ENCODE measurements at regions not wholly inside any gene's neighbourhood (a gene's known extent, or its start where the extent isn't known, plus 50 kb on each side); places are given as distances from the start of the nearest gene placed in this dataset.
"Not testable (repeated sequence)": the region's sequence is repeated elsewhere in the genome, so short reads cannot be mapped to it uniquely, and the experiment has no call there.

DNA sequence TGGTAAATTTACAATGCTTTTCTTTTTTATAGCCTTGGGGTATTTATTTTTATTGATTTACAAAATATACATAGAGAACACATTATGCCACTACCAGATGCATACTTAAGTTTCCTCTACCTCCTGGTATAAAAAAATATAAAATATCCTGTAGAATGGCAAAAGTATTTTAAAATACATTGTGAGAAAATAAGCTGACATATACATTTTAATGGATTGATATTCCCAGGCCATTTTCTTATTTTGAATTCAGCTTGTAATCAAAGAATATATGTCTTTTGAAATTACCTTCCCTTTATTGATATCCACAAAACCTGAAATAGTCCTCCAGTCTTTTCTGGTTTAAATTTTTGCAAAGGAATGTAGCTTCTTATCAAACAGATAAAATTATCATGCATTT, 923.9 kb downstream of the CDH18 start:
- DNase-seq (ENCODE audit: low read depth), result no peak

DNA sequence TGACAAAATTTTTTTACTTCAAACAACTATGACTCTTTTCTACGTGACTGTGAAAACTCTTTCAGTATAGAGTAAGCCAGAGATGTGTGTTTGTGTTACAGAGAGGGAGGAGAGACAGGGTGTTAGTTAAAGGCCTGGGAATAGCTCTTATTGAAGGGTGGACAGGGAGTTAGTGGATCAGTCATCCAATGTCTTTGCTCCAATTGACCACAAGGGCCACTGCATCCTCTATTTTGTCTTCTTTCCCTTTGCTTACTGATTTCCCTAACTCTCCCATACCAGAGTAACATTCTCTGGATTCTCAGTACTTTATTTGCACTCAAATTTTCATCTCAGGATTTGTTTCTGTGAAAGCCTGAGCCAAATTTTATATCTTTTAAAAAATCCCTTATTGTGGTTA, 920.3 kb downstream of the CDH18 start:
- no peak for DNase-seq (ENCODE audit: low read depth)

DNA sequence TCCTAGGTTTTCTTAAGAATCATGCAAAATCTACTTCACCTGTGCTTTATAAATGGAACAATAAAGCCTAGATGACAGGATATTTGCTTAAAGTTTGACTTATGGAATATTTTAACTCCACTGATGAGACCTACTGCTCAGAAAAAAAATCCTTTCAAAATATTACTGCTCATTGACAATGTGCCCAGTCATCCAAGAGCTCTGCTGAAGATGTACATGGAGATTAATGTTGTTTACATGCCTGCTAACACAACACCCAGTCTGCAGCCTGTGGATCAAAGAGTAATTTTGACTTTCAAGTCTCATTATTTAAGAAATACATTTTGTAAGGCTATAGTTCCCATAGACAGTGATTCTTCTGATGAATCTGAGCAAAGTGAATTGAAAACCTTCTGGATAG, 889.6 kb downstream of the CDH18 start:
- no peak for DNase-seq (ENCODE audit: low read depth)

DNA sequence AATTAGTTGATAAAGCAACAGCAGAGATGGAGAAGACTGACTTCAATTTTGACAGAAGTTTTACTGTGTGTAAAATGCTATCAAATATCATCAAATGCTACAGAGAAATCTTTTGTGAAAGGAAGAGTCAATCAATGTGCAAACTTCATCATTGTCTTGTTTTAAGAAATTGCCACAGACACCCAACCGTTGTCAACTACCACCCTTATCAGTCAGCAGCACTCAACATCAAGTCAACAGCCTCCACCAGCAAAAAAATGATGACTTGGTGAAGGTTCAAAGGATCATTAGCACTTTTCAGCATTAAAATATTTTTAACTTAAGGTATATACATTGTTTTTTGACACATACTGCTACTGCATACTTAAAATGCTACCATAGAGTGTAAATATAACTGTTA, 888.8 kb downstream of the CDH18 start:
- no peak for DNase-seq (ENCODE audit: low read depth)

DNA sequence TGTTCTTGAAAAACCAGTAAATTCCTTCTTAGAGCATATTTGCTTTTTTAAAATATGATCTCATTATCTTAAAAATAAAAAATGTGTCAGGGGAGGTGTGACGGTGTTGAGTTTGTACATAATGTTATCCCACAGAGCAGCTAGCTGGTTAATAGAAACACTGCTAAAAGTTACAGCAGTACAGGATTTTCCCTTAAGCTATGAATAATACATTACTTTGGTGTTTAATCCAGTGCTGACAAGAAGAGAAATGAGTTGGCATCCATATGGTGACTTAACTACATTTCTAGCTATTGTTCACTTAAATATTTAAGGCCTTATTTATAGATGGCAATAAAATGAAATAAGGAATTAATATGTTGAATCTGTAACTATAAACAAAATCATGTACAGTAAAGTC, 883.1 kb downstream of the CDH18 start:
- DNase-seq (ENCODE audit: low read depth), result no peak

DNA sequence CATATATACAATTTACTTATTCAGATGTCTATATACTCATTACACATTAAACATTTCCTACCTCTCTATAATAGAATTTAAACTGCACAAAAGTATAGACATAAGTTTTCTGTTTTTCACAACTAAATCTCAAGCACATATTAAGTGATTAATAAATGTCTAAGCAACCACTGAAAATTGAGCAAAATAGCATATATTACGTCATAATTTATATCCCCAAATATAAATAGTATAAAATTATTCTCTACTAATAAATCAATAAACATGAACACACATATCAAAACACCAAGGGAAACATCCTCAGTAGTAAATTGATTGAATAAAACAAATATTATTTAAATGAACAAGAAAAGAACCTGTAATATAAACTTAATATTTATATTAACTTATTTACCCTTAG, 865.1 kb downstream of the CDH18 start:
- DNase-seq (ENCODE audit: low read depth), result no peak

DNA sequence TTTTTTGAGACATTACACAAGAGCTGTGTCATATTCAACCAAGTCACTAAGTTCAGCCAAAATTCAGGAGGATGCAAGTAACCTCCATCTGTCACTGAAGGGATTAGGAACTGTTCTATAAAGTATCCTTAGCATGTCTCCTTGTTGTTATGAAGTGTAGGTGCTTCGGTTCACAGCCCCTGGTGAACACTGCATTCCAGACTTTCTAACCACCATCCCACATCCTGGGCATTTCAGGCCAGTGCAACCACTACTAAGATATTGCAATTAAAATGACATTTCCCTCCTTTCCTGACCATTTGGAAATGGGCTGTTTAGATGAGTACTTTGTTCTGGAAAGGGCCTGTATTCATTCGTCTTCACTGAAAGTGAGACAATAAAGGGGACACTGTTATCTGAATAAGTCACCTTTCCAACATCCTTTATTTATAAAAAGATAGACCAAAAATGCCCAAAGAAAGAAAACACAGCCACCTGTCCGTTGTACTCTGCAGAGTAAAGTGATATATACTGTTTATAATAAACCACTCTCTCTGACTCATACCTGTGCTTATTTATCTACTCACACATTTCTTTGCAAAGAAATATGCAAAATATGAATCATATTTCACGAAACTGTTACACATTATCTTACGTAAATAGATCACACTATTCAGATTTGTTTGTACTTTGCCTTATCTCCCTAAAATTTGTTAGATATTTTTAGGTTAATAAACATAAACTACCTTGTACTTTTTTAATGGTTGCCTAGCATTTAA, 861.9 kb downstream of the CDH18 start:
- DNase-seq (ENCODE audit: low read depth), result no peak

DNA sequence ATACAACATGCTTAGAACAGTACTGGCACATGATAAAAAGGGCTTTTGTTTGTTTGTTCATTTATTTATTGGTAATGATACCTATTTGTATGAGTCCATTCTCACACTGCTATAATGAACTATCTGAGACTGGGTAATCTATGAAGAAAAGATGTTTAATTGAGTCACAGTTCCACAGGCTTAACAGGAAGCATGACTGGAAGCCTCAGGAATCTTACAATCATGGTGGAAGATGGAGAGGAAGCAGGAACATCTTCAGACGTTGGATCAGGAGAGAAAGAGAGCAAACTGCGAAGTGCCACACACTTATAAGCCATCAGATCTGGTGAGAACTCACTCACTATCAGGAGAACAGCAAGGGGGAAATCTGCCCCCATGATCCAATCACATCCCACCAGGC, 847.7 kb downstream of the CDH18 start:
- no peak for DNase-seq (ENCODE audit: low read depth)

DNA sequence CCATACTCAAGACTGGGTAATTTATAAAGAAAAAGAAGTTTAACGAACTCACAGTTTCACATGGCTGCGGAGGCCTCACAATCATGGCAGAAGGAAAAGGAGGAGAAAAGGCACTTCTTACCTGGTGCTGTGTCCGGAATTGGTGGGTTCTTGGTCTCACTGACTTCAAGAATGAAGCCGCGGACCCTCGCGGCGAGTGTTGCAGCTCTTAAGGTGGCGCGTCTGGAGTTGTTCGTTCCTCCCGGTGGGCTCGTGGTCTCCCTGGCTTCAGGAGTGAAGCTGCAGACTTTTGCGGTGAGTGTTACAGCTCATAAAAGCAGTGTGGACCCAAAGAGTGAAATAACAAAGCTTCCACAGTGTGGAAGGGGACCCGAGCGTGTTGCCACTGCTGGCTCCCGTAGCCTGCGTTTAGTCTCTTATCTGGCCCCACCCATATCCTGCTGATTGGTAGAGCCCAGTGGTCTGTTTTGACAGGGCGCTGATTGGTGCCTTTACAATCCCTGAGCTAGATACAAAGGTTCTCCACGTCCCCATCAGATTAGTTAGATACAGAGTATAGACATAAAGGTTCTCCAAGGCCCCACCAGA, 846.0 kb downstream of the CDH18 start:
- DNase-seq (ENCODE audit: low read depth), result not testable (repeated sequence)

DNA sequence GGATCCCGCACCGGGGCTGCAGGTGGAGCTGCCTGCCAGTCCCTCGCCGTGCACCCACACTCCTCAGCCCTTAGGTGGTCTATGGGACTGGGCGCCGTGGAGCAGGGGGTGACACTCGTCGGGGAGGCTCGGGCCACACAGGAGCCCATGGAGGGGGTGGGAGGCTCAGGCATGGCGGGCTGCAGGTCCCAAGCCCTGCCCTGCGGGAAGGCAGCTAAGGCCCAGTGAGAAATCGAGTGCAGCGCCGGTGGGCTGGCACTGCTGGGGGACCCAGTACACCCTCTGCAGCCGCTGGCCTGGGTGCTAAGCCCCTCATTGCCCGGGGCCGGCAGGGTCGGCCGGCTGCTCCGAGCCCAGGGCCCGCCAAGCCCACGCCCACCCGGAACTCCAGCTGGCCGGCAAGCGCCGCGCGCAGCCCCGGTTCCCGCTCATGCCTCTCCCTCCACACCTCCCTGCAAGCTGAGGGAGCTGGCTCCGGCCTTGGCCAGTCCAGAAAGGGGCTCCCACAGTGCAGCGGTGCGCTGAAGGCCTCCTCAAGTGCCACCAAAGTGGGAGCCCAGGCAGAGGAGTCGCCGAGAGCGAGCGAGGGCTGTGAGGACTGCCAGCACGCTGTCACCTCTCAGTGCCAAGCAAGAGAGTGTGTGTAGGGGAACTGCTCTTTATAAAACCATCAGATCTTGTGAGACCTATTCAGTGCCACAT, 845.1 kb downstream of the CDH18 start:
- not testable (repeated sequence) for DNase-seq (ENCODE audit: low read depth)

DNA sequence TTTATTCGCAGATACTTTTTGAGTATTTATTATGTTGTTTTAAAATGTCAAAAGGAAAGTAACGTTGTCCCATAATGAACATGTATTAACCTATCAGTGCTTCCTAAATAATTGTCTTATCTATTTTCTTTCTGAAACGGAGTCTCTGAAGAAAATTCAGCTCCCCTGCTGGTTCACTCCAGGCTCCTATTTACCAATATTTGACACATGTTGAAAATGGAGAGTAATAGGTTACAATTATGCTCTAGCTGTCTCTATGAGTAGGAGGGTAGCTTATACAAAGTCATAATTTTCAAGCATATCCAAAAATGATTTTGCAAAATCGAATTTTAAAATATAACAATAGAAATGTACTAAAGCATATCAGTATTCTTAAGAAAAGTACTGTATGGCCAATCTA, 844.1 kb downstream of the CDH18 start:
- DNase-seq (ENCODE audit: low read depth), result no peak

DNA sequence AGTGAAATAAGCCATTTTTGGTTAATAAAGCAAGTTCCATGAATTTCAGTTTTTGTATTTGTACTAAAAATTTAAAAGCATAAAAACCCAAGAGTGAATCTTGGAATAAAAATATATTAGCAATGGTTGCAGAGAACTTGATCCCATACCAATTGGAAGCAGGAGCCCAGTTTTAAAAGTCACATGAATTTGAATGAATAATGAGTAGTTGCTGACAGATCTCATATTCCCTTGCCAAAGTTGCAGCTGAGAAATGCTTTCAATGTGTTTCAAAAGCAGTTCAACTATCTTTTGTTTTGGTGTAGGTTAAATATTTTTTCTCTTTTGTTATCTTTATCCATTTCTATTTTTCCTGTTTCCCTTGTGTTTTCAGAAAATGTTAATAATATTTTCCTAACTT, 818.6 kb downstream of the CDH18 start:
- no peak for DNase-seq (ENCODE audit: low read depth)

DNA sequence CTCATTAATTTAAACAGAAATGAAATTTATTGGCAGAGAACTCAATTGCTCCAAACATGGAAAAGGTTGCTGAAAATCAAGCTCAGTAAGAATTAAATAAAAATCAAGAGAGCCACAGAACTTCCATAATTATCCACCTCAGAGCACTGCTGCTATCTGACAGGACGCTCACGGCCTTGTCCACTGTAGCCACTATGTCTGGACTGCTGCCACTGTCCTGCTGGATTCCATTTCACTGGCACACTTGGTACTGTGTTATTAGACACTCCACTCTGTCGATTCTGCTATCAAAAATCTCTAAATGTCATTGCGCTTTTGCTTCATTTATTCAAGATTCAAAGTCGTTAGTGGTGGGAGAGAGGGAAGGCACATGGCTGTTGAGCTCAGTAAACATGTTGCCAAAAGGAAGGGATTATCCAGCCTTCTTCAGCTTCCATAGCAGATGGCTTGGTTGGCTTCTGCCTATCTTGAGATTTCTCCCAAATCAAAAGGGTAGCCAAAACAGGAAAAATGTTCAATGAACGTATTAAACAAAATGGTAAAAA, 815.0 kb downstream of the CDH18 start:
- DNase-seq (ENCODE audit: low read depth), result no peak

DNA sequence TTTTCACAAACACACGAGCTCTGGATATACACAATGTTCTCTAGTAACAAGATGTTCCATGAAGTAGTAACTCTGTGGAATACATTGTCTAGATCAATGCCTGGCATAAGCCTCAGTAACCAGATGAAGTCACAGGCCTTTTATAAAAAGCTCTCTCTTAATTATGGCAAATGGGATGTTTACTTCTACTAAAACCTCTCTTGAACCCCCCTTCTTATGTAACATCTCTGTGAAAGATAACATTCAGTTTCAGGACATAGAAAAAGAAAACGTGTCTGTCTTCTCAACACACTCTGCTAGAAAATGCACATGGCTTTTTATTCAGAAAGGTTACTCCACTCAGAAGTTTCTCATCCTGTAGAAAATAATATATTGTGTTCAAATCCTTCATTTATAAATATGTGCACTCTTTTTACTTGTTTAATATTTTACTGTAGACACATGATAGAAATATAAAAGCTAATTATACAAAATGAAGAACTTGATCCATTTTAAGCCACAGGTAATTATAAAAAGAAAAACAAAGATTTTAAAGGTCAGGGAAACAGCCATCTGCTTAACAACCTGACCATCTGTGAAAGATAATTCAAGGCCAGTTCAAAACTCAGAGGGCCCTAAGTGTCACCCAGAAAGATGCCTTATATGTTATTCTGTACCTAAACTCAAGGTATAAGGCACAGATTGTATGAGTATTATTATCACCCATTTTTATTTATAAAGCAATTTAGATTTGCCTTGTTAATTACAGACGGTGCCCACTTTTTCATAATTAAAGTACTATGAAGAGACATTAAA, 812.0 kb downstream of the CDH18 start:
- DNase-seq (ENCODE audit: low read depth), result no peak

DNA sequence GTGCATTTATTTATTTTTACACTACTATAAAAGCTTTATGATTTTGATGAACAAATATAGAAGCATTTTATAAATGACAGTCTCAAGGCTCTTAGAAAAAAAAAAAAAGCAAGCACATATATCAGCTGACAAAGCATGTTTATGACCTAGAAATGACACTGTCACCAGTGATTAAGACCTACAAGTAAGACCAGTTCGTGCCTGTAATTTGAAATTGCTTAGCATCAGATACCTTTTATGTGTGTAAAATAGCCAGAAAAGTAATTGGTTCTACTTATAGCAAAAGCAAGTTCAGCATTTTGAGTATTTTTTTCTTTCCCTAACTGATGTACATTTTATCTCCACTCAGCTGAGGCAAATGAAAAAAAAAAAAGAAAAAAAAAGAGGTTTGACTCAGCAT, 808.4 kb downstream of the CDH18 start:
- DNase-seq (ENCODE audit: low read depth), result no peak

DNA sequence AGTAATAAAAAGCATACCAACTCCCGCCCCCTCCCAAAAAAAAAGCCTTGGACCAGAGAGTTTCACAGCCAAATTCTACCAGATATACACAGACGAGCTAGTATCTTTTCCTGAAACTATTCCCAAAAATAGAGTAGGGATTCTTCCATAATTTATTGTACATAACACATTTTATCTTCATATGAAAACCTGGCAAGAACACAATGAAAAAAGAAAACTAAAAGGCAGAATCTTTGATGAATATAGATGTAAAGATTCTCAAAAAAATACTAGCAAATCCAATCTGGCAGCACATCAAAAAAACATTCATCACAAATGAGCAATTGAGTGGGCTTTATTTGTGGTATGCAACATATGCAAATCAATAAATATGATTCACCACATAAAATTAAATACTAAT, 798.8 kb downstream of the CDH18 start:
- DNase-seq (ENCODE audit: low read depth), result no peak

DNA sequence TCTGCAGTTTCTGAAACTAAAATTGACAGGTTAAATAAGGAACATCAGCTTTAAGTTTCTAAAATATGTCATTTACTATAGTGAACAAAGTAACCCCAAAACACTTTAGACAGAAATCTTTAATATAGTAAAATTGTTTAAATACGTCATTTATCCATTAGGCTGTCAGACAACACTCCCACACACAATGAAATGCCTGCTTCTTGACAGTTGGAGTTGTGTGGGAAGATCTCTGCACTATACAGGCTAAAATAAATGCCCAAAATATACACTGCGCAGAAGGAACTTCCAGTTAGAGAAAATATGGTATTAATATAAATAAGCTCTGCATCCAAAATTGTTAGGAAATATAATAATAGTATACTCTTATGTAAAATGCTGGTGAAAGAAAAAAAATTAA, 794.4 kb downstream of the CDH18 start:
- no peak for DNase-seq (ENCODE audit: low read depth)

DNA sequence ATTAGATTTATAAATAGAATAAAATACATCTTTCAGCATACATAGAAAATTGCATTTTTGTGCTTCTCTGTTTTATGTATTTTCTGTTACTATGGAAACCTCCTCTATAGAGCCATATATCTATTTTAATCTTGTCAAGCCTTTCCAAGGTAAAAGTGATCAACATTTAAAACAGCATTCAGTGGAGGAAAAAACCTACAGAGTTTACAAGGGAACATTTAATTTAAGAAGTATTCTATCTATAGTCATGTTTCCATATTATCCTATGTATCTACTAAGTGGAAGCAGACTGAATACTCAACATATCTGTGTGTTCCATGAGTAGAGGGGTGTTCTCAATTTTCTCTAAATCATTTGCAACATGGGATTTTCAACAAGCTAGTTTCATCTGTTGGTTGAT, 791.4 kb downstream of the CDH18 start:
- no peak for DNase-seq (ENCODE audit: low read depth)

DNA sequence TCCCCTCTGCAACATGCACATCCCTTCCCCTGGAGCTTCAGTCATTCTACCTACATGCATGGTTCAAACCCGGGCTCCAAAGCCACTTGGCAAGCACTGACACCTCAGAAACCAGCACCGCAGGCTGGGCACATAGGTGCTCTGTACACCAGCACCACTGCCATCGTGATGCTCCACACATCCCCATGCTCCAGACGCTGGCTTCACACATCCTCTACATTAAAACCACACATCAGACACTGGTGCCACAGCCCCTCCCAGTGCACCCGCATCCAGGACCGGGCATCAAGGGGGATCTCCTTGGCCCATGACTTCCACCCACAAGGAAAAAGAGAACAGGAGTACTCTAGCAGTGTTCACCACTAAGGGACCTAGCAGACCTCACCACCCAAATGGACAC, 787.7 kb downstream of the CDH18 start:
- DNase-seq (ENCODE audit: low read depth), result no peak

DNA sequence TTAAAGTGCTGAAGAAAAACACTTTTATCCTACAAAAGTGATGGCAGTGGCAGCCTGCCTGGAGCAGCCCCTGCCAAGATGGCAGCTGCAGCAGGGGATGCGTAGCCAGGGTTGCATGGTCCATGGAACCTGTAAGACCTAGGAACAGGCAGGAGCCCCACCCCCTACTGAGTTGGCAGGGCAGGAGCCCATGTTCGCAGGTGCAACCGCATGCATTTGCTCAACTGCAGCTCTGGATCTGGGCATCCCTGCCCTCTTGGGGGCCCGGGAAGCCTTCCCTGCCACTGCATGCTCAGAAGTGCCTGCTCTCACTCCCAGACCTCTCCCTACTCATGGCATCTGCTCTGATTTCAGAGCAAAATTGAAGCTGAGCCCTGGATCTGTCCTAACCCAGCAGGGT, 779.6 kb downstream of the CDH18 start:
- DNase-seq (ENCODE audit: low read depth), result no peak

DNA sequence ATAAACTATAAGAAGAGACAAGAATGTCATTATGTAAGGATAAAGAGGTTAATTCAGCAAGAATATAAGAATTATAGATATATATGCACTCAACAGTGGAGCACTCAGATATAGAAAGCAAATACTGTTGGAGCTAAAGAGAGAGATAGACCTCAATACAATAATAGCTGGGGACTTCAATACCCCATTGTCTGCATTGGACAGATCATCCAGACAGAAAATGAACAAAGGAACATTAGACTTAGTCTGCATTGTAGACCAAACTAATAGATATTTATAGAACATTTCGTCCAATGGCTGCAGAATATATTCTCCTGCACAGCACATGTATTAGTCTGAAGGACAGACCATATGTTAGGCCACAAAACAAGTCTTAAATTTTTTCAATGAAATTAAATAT, 777.1 kb downstream of the CDH18 start:
- no peak for DNase-seq (ENCODE audit: low read depth)

DNA sequence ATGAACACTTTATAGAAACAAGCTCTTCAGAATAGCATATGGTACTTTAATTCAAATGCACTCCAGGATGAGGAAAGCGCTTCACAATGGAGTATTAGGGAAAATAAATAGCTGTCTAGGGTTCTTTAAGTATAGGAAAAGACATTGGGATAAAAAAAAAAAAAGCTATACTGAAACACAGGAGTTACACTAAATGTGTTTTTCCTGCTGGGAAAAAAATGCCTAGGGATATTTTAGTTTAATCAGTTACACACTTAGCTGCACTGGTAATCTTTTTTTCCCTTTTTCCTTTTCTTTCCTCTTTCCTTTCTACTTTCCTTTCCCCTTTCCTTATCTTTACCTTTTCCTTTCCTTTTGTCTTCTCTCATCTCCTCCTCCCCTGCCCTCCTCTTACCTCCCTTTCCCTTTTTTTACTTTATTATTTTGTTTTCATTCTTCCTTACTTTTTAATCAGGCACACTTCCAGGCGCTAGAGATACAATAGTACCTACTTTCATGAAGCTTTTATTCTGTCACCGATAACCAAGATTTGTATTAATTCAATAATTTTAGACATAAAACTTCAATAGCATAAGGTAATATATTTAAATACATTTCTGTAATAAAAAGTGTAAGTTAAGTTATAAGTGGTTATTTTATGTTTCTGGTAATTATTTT, 758.7 kb downstream of the CDH18 start:
- DNase-seq (ENCODE audit: low read depth), result no peak

Measured in stimulated activated CD4-positive, alpha-beta T cell treated with anti-CD3 and anti-CD28 coated beads, Interleukin-2, amount 100 ng/mL, for 4 hours (primary cell).